COLO668 (cell line): ENCODE measurements at regions not wholly inside any gene's neighbourhood (a gene's known extent, or its start where the extent isn't known, plus 50 kb on each side); places are given as distances from the start of the nearest gene placed in this dataset.

Experiments used
- DNase-seq: peaks from one replicate; lab custom pipeline; 2025; ENCODE audit not compliant: unreplicated experiment; lab: John Stamatoyannopoulos, UW

- DNase-seq, result no peak
These were observed 138.3 kb upstream of the NAMPT start for GRCh38 chr7:106423111-106423510.

GRCh38 chr7:106421181-106421762, 136.5 kb upstream of the NAMPT start:
- peak; percentile 45 for DNase-seq

- DNase-seq, result no peak
These were observed 136.0 kb upstream of the NAMPT start for GRCh38 chr7:106420736-106421135.

GRCh38 chr7:106420210-106420609, 135.4 kb upstream of the NAMPT start:
- no peak for DNase-seq

GRCh38 chr7:106419455-106420182, 134.8 kb upstream of the NAMPT start:
- no peak for DNase-seq

GRCh38 chr7:106418526-106418925, 133.7 kb upstream of the NAMPT start:
- DNase-seq, result no peak

- no peak for DNase-seq
These were observed 133.3 kb upstream of the NAMPT start for GRCh38 chr7:106418094-106418493.

GRCh38 chr7:106417273-106417902, 132.6 kb upstream of the NAMPT start:
- DNase-seq, result peak; percentile 52

GRCh38 chr7:106416430-106416829, 131.6 kb upstream of the NAMPT start:
- no peak for DNase-seq

- no peak for DNase-seq
These were observed 130.7 kb upstream of the NAMPT start for GRCh38 chr7:106415433-106415832.

- DNase-seq, result no peak
These were observed 128.7 kb upstream of the NAMPT start for GRCh38 chr7:106413446-106413845.

GRCh38 chr7:106405697-106406141, 120.9 kb upstream of the NAMPT start:
- no peak for DNase-seq

- DNase-seq, result no peak
These were observed 118.1 kb upstream of the NAMPT start for GRCh38 chr7:106402898-106403297.

GRCh38 chr7:106400923-106401322, 116.1 kb upstream of the NAMPT start:
- no peak for DNase-seq

GRCh38 chr7:106398786-106399185, 114.0 kb upstream of the NAMPT start:
- DNase-seq, result no peak

- DNase-seq, result no peak
These were observed 113.2 kb upstream of the NAMPT start for GRCh38 chr7:106397994-106398393.

- no peak for DNase-seq
These were observed 109.7 kb upstream of the NAMPT start for GRCh38 chr7:106394526-106394925.

GRCh38 chr7:106393564-106394251, 108.9 kb upstream of the NAMPT start:
- DNase-seq, result no peak

GRCh38 chr7:106392590-106392989, 107.8 kb upstream of the NAMPT start:
- no peak for DNase-seq

GRCh38 chr7:106392144-106392543, 107.4 kb upstream of the NAMPT start:
- no peak for DNase-seq

GRCh38 chr7:106386958-106387357, 102.2 kb upstream of the NAMPT start:
- no peak for DNase-seq

- no peak for DNase-seq
These were observed 99.6 kb upstream of the NAMPT start for GRCh38 chr7:106384373-106384772.
